WTC11 (cell line): ENCODE measurements at regions not wholly inside any gene's neighbourhood (a gene's known extent, or its start where the extent isn't known, plus 50 kb on each side); places are given as distances from the start of the nearest gene placed in this dataset.

Source experiments
- CREB1 ChIP-seq: sonication (generic); formaldehyde crosslinking; IDR thresholded peaks from 2 replicates; pipeline ENCODE4 v1.8.0; 2023; ENCODE audit warnings: mild to moderate bottlenecking, missing genetic modification reagents
- CTCF ChIP-seq: fragments of 200-600 bp; IDR thresholded peaks from 2 replicates; pipeline ENCODE4 v1.8.0; 2022; ENCODE audit warnings: antibody characterized with exemption
- E2F1 ChIP-seq: sonication (generic); formaldehyde crosslinking; IDR thresholded peaks from 2 replicates; pipeline ENCODE4 v1.8.0; 2022; ENCODE audit warnings: mild to moderate bottlenecking, missing genetic modification reagents
- ESRRA ChIP-seq: sonication (generic); formaldehyde crosslinking; IDR thresholded peaks from 2 replicates; pipeline ENCODE4 v1.8.1; 2022; ENCODE audit warnings: mild to moderate bottlenecking, missing genetic modification reagents, borderline replicate concordance
- GRHL2 ChIP-seq: fragments of 250-450 bp; sonication (Bioruptor Pico); IDR thresholded peaks from 2 replicates; pipeline ENCODE4 v1.8.0; 2022; ENCODE audit warnings: mild to moderate bottlenecking, moderate library complexity; ENCODE audit not compliant: insufficient replicate concordance, severe bottlenecking
- JUN ChIP-seq: sonication (generic); formaldehyde crosslinking; IDR thresholded peaks from 2 replicates; pipeline ENCODE4 v1.8.0; 2023; ENCODE audit warnings: mild to moderate bottlenecking, missing genetic modification reagents
- KAT7 ChIP-seq: sonication (generic); formaldehyde crosslinking; IDR thresholded peaks from 2 replicates; pipeline ENCODE4 v1.8.1; 2023; ENCODE audit warnings: missing genetic modification reagents, mild to moderate bottlenecking, borderline replicate concordance
- NFATC4 ChIP-seq: fragments of 250-450 bp; sonication (Bioruptor Pico); IDR thresholded peaks from 2 replicates; pipeline ENCODE4 v1.9.0; 2021; ENCODE audit warnings: mild to moderate bottlenecking
- NFE2L1 ChIP-seq: sonication (generic); formaldehyde crosslinking; IDR thresholded peaks from 2 replicates; pipeline ENCODE4 v1.8.1; 2023; ENCODE audit warnings: missing genetic modification reagents
- NFYB ChIP-seq: sonication (generic); formaldehyde crosslinking; conservative IDR thresholded peaks from 2 replicates; pipeline ENCODE4 v1.8.0; 2022; ENCODE audit warnings: low read depth, missing genetic modification reagents
- NR2C2 ChIP-seq: sonication (generic); formaldehyde crosslinking; IDR thresholded peaks from 2 replicates; pipeline ENCODE4 v1.8.0; 2022; ENCODE audit warnings: mild to moderate bottlenecking, missing genetic modification reagents
- PRDM15 ChIP-seq: sonication (generic); formaldehyde crosslinking; IDR thresholded peaks from 2 replicates; pipeline ENCODE4 v1.8.0; 2022; ENCODE audit warnings: missing genetic modification reagents
- SMAD4 ChIP-seq: sonication (generic); formaldehyde crosslinking; IDR thresholded peaks from 2 replicates; pipeline ENCODE4 v1.8.0; 2022; ENCODE audit warnings: mild to moderate bottlenecking, missing genetic modification reagents
- USF2 ChIP-seq: sonication (generic); formaldehyde crosslinking; IDR thresholded peaks from 2 replicates; pipeline ENCODE4 v1.8.1; 2023; ENCODE audit warnings: mild to moderate bottlenecking, missing genetic modification reagents, moderate library complexity
- ZBTB21 ChIP-seq: sonication (generic); formaldehyde crosslinking; IDR thresholded peaks from 2 replicates; pipeline ENCODE4 v1.8.1; 2023; ENCODE audit warnings: mild to moderate bottlenecking, missing genetic modification reagents, borderline replicate concordance
- ZNF281 ChIP-seq: sonication (generic); formaldehyde crosslinking; IDR thresholded peaks from 2 replicates; pipeline ENCODE4 v1.8.0; 2023; ENCODE audit warnings: mild to moderate bottlenecking, missing genetic modification reagents
- ZNF317 ChIP-seq: sonication (generic); formaldehyde crosslinking; IDR thresholded peaks from 2 replicates; pipeline ENCODE4 v1.8.1; 2023; ENCODE audit warnings: low read depth, mild to moderate bottlenecking, moderate library complexity, missing genetic modification reagents, borderline replicate concordance
- TF ChIP-seq, protein P1 (sequence below): fragments of 250-450 bp; sonication (Bioruptor Pico); IDR thresholded peaks from 2 replicates; pipeline ENCODE4 v1.9.0; 2021; ENCODE audit warnings: moderate library complexity, mild to moderate bottlenecking, inconsistent platforms, borderline replicate concordance
- TF ChIP-seq, protein P2 (sequence below): sonication (generic); formaldehyde crosslinking; IDR thresholded peaks from 2 replicates; pipeline ENCODE4 v1.8.0; 2022; ENCODE audit warnings: mild to moderate bottlenecking, missing genetic modification reagents
- TF ChIP-seq, protein P3 (sequence below): fragments of 250-450 bp; sonication (Bioruptor Pico); IDR thresholded peaks from 2 replicates; pipeline ENCODE4 v1.9.0; 2021; ENCODE audit warnings: mild to moderate bottlenecking
- TF ChIP-seq, protein P4 (sequence below): sonication (generic); formaldehyde crosslinking; IDR thresholded peaks from 2 replicates; pipeline ENCODE4 v1.8.1; 2023; ENCODE audit warnings: mild to moderate bottlenecking, missing genetic modification reagents, moderate library complexity

DNA sequence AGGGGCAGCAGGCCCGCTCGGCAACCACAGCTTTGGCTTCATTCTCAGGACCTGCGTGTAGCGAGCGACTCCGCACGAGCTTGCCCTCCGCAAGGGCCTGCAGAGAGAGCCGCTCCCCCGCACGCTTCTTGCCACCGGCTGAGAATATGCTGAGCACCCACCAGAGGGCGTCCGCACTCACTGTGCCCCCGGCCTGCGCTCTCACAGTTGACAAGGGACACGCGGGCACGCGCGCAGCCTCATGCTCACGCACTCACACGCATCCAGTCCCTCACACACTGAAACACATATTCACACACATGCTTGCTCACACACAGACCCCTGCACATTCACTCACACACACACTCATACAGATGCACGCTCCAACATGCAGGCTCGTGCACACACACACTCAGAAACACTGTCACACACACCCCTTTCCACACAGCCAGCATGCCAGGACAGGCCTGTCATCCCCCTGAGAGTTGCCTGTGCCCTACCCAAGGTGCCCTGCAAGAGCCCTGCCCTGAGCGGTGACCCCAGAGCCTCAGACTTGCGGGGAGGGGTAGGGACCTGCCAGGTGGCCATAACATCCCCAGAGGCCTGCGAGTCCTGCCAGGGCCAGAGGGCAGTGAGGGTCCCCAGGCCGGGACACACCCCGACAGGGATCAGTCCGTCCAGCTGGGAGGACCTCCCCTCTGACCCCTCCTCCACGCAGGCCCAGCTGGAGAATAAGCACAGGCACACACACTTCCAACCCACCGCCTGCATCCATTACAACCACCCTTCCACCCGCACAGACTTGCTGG is 174.1 kb downstream of the BMP7 start (continued):
- TF ChIP-seq USF2 (CRISPR knock-in tag) (no peak), PRDM15 (CRISPR knock-in tag) (0 out of 2 replicates have a peak, but pooled peaks have one; percentile 30), SMAD4 (CRISPR knock-in tag) (no peak), NFYB (CRISPR knock-in tag) (no peak), NFATC4 (CRISPR knock-in tag) (no peak), E2F1 (no peak), NFE2L1 (no peak), GRHL2 (CRISPR knock-in tag) (no peak), ZNF317 (CRISPR knock-in tag) (no peak), ESRRA (CRISPR knock-in tag) (no peak), CREB1 (0 out of 2 replicates have a peak, but pooled peaks have one; percentile 13), ZBTB21 (no peak), KAT7 (CRISPR knock-in tag) (no peak), NR2C2 (CRISPR knock-in tag) (no peak), JUN (no peak), ZNF281 (CRISPR knock-in tag) (peak; percentile 57; the same call in 1 of the 2 replicates), CTCF (peak; percentile 76)
- TF ChIP-seq, protein P1, sequence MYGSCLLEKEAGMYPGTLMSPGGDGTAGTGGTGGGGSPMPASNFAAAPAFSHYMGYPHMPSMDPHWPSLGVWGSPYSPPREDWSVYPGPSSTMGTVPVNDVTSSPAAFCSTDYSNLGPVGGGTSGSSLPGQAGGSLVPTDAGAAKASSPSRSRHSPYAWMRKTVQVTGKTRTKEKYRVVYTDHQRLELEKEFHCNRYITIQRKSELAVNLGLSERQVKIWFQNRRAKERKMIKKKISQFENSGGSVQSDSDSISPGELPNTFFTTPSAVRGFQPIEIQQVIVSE (CRISPR knock-in tag) = no peak
- TF ChIP-seq, protein P2, sequence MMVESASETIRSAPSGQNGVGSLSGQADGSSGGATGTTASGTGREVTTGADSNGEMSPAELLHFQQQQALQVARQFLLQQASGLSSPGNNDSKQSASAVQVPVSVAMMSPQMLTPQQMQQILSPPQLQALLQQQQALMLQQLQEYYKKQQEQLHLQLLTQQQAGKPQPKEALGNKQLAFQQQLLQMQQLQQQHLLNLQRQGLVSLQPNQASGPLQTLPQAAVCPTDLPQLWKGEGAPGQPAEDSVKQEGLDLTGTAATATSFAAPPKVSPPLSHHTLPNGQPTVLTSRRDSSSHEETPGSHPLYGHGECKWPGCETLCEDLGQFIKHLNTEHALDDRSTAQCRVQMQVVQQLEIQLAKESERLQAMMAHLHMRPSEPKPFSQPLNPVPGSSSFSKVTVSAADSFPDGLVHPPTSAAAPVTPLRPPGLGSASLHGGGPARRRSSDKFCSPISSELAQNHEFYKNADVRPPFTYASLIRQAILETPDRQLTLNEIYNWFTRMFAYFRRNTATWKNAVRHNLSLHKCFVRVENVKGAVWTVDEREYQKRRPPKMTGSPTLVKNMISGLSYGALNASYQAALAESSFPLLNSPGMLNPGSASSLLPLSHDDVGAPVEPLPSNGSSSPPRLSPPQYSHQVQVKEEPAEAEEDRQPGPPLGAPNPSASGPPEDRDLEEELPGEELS = peak; percentile 58; the same call in 1 of the 2 replicates
- TF ChIP-seq, protein P3, sequence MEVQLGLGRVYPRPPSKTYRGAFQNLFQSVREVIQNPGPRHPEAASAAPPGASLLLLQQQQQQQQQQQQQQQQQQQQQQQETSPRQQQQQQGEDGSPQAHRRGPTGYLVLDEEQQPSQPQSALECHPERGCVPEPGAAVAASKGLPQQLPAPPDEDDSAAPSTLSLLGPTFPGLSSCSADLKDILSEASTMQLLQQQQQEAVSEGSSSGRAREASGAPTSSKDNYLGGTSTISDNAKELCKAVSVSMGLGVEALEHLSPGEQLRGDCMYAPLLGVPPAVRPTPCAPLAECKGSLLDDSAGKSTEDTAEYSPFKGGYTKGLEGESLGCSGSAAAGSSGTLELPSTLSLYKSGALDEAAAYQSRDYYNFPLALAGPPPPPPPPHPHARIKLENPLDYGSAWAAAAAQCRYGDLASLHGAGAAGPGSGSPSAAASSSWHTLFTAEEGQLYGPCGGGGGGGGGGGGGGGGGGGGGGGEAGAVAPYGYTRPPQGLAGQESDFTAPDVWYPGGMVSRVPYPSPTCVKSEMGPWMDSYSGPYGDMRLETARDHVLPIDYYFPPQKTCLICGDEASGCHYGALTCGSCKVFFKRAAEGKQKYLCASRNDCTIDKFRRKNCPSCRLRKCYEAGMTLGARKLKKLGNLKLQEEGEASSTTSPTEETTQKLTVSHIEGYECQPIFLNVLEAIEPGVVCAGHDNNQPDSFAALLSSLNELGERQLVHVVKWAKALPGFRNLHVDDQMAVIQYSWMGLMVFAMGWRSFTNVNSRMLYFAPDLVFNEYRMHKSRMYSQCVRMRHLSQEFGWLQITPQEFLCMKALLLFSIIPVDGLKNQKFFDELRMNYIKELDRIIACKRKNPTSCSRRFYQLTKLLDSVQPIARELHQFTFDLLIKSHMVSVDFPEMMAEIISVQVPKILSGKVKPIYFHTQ (CRISPR knock-in tag) = no peak
- TF ChIP-seq, protein P4, sequence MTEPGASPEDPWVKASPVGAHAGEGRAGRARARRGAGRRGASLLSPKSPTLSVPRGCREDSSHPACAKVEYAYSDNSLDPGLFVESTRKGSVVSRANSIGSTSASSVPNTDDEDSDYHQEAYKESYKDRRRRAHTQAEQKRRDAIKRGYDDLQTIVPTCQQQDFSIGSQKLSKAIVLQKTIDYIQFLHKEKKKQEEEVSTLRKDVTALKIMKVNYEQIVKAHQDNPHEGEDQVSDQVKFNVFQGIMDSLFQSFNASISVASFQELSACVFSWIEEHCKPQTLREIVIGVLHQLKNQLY (CRISPR knock-in tag) = no peak
